ENCODE measurements at regions not wholly inside any gene's neighbourhood (a gene's known extent, or its start where the extent isn't known, plus 50 kb on each side); places are given as distances from the start of the nearest gene placed in this dataset.
A peak's percentile ranks its signal among the peaks of the same experiment; 100 is the strongest.
"Not testable (repeated sequence)": the region's sequence is repeated elsewhere in the genome, so short reads cannot be mapped to it uniquely, and the experiment has no call there.

DNA sequence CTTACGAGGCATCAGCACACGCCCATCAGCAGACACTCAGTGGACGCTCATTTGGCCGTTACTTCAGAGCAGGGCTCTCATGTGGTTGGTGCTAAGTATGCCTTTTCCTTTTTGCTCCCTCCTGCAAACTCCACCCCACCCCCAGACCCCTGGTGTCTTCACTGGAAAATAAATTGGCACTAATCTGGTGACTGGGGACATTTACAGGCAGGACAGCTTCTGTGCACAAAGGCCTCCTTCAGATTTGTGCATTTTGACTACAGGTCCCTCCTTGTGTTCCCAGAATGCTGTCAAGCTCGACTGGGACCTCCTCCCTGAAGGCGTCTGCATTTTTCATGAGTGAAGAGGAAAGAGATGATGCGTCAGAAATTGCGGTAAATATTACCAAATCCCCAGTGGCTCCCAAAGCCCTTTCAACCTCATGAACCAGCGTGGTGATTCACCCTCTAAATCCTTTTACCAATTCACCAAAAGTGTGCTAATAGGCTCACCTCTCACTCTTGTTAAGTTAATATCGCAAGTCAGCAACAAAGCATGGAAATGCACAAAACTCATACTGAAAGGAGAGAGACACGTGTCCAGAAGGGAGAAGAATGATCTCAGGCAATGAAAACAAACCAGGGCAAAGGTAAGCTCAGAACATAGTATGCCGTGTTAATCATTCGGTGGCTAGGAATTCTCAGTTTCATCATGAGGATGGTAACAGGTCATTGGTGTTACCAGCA lies 119.0 kb downstream of the NKX6-1 start:
- peak in 1 of 3 donors; percentile 59 for DNase-seq

DNA sequence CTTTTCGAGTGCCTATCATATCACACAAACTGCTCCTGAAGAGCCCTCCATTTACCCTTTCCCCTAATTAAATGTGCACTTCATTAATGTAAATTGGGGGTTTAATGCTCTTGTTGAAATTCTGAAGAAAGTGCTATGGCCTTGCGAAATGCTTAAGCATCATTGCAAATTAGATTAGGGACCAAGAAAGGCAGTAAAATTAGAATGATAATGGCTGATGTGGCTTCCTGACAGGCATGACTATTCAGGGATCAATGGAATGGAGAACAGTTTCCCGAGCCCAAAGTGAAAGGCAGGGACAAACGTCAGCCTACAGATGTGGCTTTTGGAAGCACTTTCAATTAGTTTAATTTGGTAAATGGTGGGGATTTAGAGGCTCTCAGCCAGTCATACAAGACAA lies 120.1 kb downstream of the NKX6-1 start:
- no peak for DNase-seq

DNA sequence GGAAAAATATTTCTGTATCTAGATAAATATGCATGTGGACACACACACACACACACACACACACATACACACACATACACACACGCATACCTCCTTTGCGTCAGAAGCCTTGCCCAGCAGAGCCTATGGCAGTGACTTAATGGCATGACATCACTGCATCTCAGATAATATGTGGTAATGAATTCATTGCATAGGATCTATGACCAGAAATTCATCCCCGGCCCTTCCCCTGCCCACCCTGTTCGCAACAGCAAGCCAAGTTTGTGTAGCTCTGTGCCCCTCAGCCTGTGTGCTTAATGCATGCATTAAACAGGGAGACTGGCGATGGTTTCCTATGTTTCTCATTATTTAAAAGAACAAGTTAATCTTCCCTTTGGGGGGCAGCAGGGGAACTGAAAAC lies 120.7 kb downstream of the NKX6-1 start:
- DNase-seq, result no peak

DNA sequence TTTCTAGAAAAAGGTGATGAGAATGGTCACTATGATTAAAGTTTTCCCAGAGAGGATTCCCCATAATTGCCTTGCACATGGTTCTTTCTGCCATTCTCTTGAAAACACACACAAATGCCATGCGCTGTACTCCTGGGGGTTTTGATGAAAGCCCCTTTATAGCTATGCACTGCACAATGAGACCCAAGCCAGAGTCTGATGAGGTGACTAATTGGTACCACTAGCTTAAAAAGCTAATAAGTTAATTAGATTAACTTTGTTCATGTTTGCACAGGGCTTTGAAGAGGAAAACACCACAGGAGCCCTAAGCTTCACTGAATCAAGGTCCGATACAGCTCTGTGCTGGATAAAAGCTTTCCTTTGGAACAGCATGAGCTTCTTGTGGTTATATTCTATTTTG lies 132.2 kb downstream of the NKX6-1 start:
- DNase-seq, result no peak

DNA sequence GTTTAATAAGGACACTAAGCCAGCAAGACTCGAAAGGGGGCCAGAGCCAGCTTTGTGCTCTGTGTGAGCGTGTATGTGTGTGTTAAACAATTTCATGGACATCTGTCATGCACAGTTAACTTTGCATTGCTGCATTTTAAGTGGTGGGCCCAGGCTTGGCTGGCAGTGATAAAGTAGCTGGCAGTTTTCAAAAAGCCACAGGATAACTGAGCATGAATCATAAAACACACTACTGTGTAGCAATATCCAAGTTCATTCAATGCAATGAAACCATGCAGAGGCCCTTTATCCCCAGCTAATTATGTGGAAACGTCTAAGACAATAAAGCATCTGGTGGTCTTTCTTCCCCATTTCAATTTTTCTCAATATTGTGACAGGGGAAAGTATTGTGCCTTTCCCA lies 132.9 kb downstream of the NKX6-1 start:
- DNase-seq, result peak in 1 of 3 donors; percentile 40

DNA sequence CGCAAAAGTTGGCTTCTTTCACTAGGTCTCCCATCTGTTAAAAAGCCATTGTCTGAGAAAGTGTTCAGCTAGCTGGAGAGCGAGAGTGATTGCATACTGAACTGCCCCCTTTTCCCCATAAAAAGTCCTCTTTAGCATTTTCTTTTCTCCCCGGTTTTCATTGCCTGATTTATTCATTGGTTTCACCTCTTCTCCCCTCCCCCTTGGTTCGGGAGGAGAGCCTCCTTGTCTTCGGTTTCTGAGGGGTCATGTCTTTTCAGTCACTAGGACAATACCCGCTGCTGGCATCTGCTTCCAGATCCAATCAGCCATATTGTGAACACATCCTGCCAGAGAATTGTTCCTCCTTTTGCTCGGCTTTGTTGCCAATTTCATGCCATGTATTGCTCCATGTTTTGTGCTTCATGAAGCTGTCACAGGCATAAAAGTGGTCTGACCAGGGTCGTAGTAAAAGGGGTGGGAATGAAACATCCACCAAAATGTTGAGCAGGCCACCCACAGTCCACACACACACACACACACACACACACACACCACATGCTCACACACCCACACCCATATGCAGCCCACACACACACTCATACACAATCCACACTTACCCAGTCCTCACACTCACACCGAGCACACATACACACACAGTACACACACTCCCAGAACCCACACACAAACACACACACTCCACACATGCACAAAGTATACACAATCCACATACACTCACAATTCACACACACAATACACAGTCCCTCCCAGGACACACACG lies 136.0 kb downstream of the NKX6-1 start:
- DNase-seq, result peak in 1 of 3 donors; percentile 11

DNA sequence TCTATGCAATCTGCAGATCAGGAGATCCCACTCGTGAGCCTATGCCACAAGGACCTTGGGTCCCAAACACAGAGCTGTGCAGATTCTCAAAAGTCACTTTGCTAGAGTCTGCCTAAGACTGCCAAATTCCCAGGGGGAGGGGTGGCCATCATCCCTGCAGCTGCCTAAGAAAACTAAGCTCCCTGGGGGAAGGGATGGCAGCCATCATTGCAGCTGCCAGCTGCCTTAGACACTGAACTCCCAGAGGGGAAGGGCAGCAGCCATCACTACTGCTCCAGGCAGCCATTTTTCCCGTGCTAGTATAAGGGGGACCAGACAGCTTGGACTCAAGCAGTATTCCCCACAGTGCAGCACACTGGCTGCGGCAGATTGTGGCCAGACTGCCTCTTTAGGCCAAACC lies 156.9 kb downstream of the NKX6-1 start:
- DNase-seq, result no peak

DNA sequence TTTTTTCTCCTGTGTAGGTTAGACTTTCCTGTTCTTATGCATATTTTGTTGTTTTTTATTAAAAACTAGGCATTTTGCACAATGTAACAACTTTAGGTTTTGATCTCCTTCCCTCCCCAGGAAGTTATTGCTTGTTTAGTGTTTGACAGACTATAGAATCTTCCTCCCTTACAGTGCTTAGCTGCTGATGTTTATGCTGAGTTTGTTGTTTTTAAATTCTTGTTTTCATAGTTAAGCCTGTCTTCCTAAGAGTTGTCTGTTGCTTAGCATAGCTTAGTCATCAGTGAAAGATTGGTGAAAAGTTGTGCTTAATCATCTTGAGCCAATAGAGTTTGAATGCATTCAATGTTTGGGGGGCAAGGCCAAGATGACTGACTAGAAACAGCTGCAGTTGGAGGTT lies 157.5 kb downstream of the NKX6-1 start:
- DNase-seq, result no peak

DNA sequence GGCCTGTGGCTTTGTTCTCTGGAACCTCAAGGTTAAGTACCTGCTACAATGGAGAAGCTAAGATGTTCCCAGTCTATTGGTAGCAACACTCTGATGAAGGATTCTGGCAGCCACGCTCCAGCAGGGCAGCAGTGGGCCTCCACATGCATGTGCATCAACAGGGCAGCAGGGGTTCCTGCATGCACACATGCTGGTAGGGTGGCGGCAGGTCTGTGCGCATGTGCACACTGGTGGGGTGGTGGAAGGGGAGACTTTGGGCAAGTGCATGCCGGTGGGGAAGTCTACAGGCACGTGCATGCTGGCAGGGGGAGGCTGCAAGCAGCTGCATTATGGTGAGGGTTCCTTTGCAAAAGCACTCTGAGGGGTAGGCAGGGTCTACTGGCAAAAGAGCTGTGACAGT lies 160.7 kb downstream of the NKX6-1 start:
- DNase-seq, result no peak

DNA sequence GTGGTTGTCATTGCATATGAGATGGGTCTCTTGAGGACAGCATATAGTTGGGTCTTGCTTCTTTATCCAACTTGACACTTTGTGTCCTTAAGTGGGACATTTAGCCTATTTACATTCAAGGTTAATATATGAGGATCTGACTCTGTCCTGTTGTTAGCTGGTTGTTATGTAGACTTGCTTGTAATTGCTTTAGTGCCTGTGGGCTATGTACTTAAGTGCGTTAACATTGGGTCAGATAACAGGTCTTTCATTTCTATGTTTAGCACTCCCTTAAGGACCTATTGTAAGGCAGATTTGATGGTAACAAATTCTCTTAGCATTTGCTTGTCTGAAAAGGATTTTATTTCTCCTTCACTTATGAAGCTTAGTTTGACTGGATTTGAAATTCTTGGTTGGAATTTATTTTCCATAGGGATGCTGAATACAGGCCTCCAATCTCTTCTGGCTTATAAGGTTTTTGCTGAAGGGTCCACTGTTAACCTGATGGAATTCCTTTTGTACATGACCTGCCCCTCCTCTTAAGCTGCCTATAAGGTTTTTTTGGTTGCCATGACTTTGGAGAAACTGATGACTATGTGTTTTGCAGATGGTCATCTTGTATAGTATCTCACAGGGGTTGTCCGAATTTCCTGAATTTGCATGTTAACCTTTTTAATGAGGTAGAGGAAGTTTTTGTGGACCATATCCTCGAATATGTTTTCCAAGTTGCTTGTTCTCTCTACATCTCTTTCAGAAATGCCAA lies 162.0 kb downstream of the NKX6-1 start:
- no peak for DNase-seq

DNA sequence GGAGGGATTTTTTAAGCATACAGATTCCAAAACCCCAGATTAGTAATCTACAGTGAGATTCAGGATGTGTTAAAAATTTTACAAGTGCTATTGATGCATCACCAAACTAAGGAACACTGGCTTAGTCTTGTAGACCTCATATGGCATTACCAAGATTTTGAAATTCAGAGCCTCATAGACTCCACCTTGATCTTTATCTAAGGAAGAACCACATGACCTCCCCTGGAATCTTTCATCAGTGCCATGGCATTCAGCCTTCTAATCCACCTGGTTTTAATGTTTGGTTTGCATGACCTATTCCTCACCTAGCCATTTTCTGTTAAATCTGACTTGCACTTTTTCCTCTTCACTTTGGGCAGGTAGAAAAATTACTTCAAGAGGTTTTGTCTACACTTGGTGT lies 171.6 kb downstream of the NKX6-1 start:
- no peak for DNase-seq

DNA sequence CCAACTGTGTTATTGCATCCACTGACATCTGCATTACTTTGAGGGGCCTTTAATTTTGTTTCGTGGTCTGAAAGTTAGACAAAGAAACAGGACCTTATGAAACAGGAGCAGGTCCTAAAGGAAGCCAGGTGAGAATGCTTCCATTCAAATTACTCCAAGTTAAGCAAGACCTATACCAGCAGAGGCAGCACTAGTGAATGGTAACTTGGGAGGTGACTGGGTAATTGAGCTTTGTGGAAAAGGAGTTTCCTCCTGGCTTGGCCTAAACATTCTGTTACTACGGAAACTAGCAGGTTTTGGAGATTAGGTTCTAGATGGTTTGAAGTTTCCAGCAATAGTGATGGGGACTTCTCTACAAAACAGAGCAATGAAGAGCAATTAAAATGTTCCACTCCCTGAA lies 173.5 kb downstream of the NKX6-1 start:
- no peak for DNase-seq

DNA sequence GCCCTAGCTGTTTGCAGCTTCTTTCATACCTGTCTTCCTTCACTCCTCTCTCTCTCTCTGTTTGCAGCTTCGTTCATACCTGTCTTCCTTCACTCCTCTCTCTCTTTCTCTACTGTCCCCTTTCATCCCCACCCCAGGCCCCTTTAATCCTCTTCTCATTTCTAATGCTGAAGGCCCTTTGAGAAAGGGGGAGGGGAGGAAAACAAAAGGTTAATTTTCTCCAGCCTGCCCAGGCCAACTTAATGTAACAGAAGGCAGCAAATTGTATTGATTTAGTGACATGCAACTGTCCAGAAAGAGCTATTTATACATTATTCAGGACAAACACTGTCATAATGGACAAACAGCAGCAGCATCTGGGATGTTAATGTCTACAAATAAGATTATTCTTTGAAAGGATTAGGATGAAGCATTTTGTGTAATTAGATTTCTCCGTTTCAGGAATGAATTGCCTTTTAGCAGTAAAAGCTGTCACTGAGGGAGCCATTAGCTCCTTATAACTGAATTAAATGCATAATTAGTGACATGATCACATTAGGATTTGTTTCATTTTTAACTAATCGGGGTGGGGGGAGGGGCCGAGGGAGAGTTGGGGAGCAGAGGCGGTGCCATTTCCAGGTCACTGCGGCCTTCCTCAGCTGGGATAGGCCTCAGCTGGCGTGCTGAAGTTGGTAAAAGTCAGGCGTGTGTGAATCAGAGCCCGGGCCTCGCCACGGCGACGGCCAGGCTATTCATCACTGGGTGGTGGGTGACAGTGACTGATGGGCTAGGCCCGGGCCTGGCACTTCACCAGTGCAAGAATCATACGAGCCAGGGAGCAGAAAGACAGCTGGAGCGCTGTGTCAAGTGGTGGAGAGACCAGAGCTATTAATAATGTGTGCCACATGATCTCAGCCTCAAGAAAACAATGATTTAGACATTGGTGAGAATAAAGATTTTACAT lies 174.5 kb downstream of the NKX6-1 start:
- peak; percentile 11 to 25 (median 21) for DNase-seq

DNA sequence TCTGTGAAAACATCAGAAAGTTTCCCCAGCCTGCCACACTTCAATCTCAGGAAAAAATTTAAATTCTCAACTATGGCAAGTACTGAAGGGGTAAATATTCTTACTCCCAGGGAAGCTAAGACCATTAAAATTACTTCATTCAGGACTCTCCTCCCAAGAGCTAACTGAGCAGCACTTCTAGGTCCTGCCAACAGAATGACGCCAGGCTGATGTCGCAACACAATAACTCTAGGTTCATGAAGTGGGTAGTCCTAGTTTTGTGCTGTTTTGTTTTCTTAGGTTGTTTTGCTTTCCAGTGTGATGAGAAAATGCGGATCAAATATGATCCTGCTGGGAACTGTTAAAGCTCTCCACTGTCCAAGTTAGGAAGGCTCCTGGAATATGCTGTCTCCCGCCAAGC lies 180.0 kb downstream of the NKX6-1 start:
- peak; percentile 16 to 82 (median 72) for DNase-seq

DNA sequence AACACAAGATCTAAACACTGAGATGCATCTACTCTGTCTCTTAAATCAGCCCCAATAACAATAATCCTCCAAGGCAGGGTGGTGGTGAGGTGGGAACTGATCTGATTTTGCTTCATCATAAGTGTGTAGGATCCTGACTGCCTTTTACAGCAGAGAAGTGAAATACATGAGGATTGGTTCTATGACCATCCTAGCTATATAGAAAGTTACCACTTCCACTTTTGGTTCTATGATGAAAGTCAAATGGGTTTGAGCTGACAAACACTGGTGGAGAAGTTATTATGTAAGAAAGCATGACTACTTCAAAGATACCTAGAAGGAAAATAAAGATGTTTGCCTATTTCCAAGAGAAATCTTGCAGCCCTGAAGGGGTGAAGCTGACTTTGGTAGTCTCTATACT lies 181.6 kb downstream of the NKX6-1 start:
- DNase-seq, result no peak

DNA sequence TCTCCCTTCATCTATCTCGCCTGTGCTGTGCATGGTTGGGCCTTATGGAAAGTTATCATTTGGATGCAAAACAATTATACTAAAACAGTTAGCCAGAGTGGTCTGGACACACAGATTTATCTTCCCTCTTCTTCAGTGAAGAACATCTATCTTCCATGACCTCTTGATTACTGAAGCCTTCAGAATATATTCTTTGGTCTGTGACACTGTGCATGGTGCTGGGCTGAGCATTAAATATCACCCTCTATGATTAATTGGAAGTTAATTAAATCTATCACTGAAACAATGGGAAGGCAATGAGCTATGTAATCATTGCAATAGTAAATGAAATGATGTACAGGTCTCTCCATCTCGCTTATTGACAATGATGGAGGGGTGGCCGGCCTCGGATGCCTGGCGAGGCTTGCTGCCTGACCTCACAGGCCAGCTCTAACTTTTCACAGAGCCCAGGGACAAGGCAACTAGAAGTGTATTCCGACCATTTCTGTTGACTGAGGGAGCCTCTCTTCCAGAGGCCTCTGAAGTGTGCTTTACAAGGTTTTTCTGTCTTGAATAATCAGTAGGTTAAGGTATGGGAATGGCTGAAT lies 186.6 kb downstream of the NKX6-1 start:
- no peak for DNase-seq

DNA sequence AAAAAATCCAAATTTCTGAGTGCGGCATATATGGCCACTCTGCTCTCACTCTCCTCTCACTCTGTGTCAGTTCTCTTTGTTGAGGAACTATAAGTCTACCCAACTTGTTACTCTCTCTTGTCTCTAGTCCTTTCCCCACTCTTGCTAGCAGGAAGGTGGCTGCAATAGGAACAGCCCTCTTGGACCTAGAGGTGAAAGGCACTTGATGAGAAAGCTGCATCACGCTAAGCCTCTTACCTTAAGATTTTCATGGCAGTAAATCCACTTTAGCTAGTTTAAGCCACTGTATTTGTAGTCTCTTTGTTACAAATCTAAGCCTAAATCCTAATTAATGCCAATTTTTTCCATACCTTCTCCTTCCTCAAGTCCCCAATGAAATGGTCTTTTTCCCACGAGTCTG lies 189.9 kb downstream of the NKX6-1 start:
- DNase-seq, result no peak

DNA sequence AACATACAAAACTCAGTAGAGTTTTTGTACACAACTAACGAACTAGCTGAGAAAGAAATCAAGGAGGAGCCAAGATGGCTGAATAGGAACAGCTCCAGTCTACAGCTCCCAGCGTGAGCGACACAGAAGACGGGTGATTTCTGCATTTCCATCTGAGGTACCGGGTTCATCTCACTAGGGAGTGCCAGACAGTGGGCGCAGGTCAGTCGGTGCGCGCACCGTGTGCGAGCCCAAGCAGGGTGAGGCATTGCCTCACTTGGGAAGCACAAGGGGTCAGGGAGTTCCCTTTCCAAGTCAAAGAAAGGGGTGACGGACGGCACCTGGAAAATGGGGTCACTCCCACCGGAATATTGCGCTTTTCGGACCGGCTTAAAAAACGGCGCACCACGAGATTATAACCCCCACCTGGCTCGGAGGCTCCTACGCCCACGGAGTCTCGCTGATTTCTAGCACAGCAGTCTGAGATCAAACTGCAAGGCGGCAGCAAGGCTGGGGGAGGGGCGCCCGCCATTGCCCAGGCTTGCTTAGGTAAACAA lies 200.3 kb downstream of the NKX6-1 start:
- not testable (repeated sequence) for DNase-seq

DNA sequence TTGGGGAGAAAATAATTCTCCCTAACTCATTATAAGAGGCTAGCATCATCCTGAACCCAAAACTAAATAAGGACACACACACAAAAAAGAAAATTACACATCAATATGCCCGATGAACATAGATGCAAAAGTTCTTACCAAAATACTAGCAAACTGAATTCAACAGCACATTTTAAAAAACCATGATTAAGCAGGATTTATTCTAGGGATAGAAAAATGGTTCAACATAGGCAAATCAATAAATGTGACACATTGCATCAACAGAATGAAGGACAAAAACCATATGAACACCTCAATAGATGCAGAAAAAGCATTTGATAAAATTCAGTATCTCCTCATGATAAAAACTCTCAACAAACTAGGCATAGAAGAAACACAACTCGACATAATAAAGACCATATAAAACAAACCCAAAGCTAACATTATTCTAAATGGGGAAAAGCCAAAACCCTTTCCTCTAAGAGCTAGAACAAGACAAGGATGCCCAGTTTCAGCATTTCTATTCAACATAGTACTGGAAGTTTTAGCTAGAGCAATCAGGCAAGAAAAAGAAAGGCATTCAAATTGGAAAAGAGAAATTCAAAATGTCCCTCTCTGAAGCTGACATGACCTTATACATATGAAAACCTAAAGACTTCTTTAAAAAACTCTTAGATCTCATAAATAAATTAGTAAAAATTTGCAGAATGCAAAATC lies 200.9 kb downstream of the NKX6-1 start:
- no peak for DNase-seq

DNA sequence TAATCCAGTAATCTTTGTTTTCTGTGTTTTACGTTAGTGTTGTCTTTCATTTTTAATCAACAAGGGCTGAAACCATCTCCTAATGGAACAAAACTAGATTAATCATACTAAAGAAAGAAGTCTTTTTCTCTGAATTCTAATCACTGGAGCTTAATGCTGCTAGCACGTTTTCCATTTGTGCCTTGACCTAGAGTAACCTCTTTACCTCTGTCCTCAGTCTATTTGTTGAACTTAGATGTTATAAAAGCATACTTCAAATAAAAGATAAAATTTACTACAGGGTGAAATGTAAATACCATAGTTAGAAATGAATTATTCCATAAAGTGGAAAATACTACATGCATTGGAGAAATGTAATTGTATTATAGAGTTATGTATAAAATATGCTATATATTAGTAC lies 207.1 kb downstream of the NKX6-1 start:
- DNase-seq, result no peak

Measured in muscle of back (tissue), 3 donors.